Osteocyte (in vitro differentiated cells): ENCODE measurements at regions not wholly inside any gene's neighbourhood (a gene's known extent, or its start where the extent isn't known, plus 50 kb on each side); places are given as distances from the start of the nearest gene placed in this dataset.
"Not testable (repeated sequence)": the region's sequence is repeated elsewhere in the genome, so short reads cannot be mapped to it uniquely, and the experiment has no call there.

Experiments used
- DNase-seq: peaks from one replicate; pipeline ENCODE4 v3.0.0; 2021; ENCODE audit warnings: mixed read lengths; ENCODE audit not compliant: unreplicated experiment; ENCODE audit errors: extremely low spot score
- H3K27ac Mint-ChIP-seq: one replicate; pipeline ENCODE4 v1.8.0; 2021; ENCODE audit warnings: mild to moderate bottlenecking, mixed read lengths; ENCODE audit not compliant: unreplicated experiment
- H3K27me3 Mint-ChIP-seq: one replicate; pipeline ENCODE4 v1.8.0; 2021; ENCODE audit warnings: mixed read lengths; ENCODE audit not compliant: unreplicated experiment
- H3K36me3 Mint-ChIP-seq: one replicate; pipeline ENCODE4 v1.8.0; 2021; ENCODE audit warnings: mixed read lengths; ENCODE audit not compliant: unreplicated experiment
- H3K4me1 Mint-ChIP-seq: one replicate; pipeline ENCODE4 v1.8.0; 2021; ENCODE audit warnings: mixed read lengths; ENCODE audit not compliant: unreplicated experiment
- H3K4me3 Mint-ChIP-seq: one replicate; pipeline ENCODE4 v1.8.0; 2021; ENCODE audit warnings: mild to moderate bottlenecking, moderate library complexity, mixed read lengths; ENCODE audit not compliant: unreplicated experiment
- H3K9me3 Mint-ChIP-seq: one replicate; pipeline ENCODE4 v1.8.0; 2021; ENCODE audit warnings: mixed read lengths; ENCODE audit not compliant: unreplicated experiment
- TF ChIP-seq, protein P1 (sequence below): fragments of 200-600 bp; sonication (generic); IDR thresholded peaks from 2 replicates; pipeline ENCODE4 v1.5.0; 2021; ENCODE audit warnings: antibody characterized with exemption, mild to moderate bottlenecking, moderate library complexity

DNA sequence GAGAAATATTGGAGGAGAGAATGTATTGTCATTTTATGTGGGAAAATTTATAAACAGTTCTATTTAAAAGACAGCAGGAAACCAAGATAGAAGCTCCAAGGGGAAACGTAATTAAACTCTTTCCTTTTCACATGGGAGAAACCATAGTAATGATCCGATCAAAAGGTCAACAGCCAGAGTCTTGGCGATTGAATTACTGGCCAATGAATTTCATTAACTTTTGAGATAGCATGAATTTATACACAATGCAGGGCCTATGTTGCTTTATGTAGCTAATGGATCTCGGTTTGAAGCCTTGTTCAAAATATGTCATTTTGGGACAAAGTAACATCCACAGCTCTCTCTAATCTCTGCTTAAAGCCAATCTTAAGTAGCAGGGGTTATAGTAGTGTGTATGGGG lies 897.5 kb upstream of the NDST4 start:
- no peak for DNase-seq
- TF ChIP-seq, protein P1, sequence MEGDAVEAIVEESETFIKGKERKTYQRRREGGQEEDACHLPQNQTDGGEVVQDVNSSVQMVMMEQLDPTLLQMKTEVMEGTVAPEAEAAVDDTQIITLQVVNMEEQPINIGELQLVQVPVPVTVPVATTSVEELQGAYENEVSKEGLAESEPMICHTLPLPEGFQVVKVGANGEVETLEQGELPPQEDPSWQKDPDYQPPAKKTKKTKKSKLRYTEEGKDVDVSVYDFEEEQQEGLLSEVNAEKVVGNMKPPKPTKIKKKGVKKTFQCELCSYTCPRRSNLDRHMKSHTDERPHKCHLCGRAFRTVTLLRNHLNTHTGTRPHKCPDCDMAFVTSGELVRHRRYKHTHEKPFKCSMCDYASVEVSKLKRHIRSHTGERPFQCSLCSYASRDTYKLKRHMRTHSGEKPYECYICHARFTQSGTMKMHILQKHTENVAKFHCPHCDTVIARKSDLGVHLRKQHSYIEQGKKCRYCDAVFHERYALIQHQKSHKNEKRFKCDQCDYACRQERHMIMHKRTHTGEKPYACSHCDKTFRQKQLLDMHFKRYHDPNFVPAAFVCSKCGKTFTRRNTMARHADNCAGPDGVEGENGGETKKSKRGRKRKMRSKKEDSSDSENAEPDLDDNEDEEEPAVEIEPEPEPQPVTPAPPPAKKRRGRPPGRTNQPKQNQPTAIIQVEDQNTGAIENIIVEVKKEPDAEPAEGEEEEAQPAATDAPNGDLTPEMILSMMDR: no peak
- Mint-ChIP-seq H3K4me1 (no peaks in the 10 kb centered on the region), H3K27me3 (no peaks in the 10 kb centered on the region), H3K27ac (no peak overlapping the region), H3K36me3 (peaks cover 6% of the 10 kb centered on the region), H3K9me3 (peaks cover 23% of the 10 kb centered on the region), H3K4me3 (no peak overlapping the region)

DNA sequence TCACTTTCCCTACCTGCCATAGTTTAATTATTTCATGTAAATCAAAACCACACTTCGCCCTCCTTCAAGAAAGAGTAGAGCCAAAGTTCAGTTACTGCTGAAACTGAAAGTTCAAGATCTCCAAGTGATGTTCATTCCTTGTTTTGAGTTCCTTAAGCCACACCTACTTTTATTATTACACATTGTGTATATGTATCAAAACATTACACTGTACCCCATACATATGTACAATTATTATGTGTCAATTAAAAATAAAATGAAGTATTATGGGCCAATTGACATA lies 892.3 kb upstream of the NDST4 start:
- Mint-ChIP-seq H3K9me3 (no peaks in the 10 kb centered on the region), H3K27me3 (no peaks in the 10 kb centered on the region), H3K27ac (peak overlapping the region; percentile 85), H3K36me3 (peaks cover 1% of the 10 kb centered on the region), H3K4me3 (no peak overlapping the region), H3K4me1 (peaks cover 9% of the 10 kb centered on the region)
- TF ChIP-seq, protein P1: no peak
- DNase-seq: no peak

DNA sequence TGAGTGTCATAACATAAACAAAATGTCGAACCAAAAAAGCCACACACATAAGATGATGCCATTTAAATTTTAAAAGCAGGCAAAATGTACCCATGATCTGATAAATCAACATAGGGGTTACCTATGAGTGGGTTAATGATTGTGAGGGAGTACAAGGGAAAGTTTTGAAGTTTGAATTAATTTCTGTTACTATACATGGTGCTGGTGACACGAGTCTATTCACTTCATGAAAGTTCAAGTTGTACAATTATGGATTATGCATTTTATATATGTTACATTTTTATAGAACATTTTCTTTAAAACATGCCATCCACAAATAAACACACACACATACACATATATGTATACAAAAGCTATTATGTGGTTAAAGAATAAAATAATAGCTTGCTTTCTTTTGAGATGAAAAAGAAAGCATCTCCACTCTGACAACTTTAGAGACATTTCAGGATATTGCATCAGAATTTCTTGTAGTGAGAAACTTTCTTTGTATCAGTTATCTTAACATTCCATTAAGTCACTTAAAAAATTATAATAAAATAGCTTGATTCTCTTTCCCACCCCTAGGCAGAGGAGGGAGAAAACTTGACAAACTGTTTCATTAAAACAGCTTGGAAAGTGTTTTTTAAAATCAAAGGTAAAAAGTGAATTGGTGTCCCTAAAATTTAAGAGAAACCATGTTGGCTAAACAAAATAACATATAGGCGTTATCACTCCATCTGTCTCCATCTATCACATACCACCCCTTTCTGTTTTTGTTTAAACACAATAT lies 891.8 kb upstream of the NDST4 start:
- Mint-ChIP-seq H3K36me3 (peaks cover 1% of the 10 kb centered on the region), H3K4me1 (peaks cover 9% of the 10 kb centered on the region), H3K27ac (peak overlapping the region; percentile 85), H3K27me3 (no peaks in the 10 kb centered on the region), H3K4me3 (no peak overlapping the region), H3K9me3 (no peaks in the 10 kb centered on the region)
- DNase-seq: no peak
- TF ChIP-seq, protein P1: no peak

DNA sequence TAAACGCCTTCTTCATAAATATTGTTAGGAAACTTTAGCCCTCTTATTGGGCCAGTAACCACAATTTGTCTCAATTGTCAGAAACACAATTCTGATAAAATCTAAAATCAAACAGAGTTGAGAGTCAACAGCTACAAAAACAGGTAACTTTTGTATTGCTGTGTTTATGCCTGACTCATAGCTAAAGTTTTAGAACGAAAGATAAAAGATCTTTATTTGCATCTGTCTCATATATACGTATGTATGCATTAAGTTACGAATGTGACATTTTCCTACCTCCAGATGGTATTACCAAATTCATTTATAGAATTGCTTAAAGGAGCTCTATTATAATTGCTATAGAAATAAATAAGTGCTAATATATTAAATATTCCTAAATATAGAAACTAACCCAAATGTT lies 887.9 kb upstream of the NDST4 start:
- H3K27me3 Mint-ChIP-seq: no peaks in the 10 kb centered on the region
- H3K27ac Mint-ChIP-seq: no peak overlapping the region
- no peak overlapping the region for H3K4me3 Mint-ChIP-seq
- H3K36me3 Mint-ChIP-seq: peaks cover 1% of the 10 kb centered on the region
- no peak for DNase-seq
- H3K9me3 Mint-ChIP-seq: no peaks in the 10 kb centered on the region
- peaks cover 9% of the 10 kb centered on the region for H3K4me1 Mint-ChIP-seq
- TF ChIP-seq, protein P1: no peak

- no peaks in the 10 kb centered on the region for H3K9me3 Mint-ChIP-seq
- TF ChIP-seq, protein P1: no peak
- H3K4me1 Mint-ChIP-seq: no peaks in the 10 kb centered on the region
- DNase-seq: no peak
- H3K27ac Mint-ChIP-seq: no peak overlapping the region
- no peaks in the 10 kb centered on the region for H3K36me3 Mint-ChIP-seq
- H3K4me3 Mint-ChIP-seq: no peak overlapping the region
- no peaks in the 10 kb centered on the region for H3K27me3 Mint-ChIP-seq
These were observed 873.2 kb upstream of the NDST4 start for GRCh38 chr4:115986573-115986972.

- H3K4me3 Mint-ChIP-seq, H3K27ac Mint-ChIP-seq, H3K4me1 Mint-ChIP-seq, H3K27me3 Mint-ChIP-seq, H3K9me3 Mint-ChIP-seq, DNase-seq, H3K36me3 Mint-ChIP-seq: not testable (repeated sequence)
These were observed 862.1 kb upstream of the NDST4 start for GRCh38 chr4:115975421-115976001.
